Ishikawa (cell line): ENCODE measurements at regions not wholly inside any gene's neighbourhood (a gene's known extent, or its start where the extent isn't known, plus 50 kb on each side); places are given as distances from the start of the nearest gene placed in this dataset.

ENCODE experiments used
- CEBPB ChIP-seq: IDR thresholded peaks from 2 replicates; pipeline ENCODE4 v1.6.1; 2012
- CREB1 ChIP-seq: IDR thresholded peaks from 2 replicates; pipeline ENCODE4 v1.6.1; 2012; ENCODE audit warnings: low read depth
- EGR1 ChIP-seq: IDR thresholded peaks from 2 replicates; pipeline ENCODE4 v1.6.1; 2012
- EP300 ChIP-seq: IDR thresholded peaks from 2 replicates; pipeline ENCODE4 v1.6.1; 2012; ENCODE audit warnings: borderline replicate concordance
- FOXM1 ChIP-seq: IDR thresholded peaks from 2 replicates; pipeline ENCODE4 v1.6.1; 2012; ENCODE audit warnings: low read depth, borderline replicate concordance
- NFIC ChIP-seq: IDR thresholded peaks from 2 replicates; pipeline ENCODE4 v1.6.1; 2012
- RAD21 ChIP-seq: IDR thresholded peaks from 2 replicates; pipeline ENCODE4 v1.6.1; 2012; ENCODE audit warnings: low read depth
- TAF1 ChIP-seq: IDR thresholded peaks from 2 replicates; pipeline ENCODE4 v1.6.1; 2012; ENCODE audit warnings: low read depth, mild to moderate bottlenecking
- TCF12 ChIP-seq: IDR thresholded peaks from 2 replicates; pipeline ENCODE4 v1.6.1; 2012; ENCODE audit warnings: low read depth
- TEAD4 ChIP-seq: IDR thresholded peaks from 2 replicates; pipeline ENCODE4 v1.6.1; 2012
- YY1 ChIP-seq: IDR thresholded peaks from 2 replicates; pipeline ENCODE4 v1.6.1; 2012; ENCODE audit warnings: low read depth
- ZBTB7A ChIP-seq: IDR thresholded peaks from 2 replicates; pipeline ENCODE4 v1.6.1; 2012; ENCODE audit warnings: low read depth
- TF ChIP-seq, protein P1 (sequence below): IDR thresholded peaks from 2 replicates; pipeline ENCODE4 v1.6.1; 2012; ENCODE audit warnings: low read depth, mild to moderate bottlenecking
- TF ChIP-seq, protein P2 (sequence below): IDR thresholded peaks from 2 replicates; pipeline ENCODE4 v1.6.1; 2012
- TF ChIP-seq, protein P3 (sequence below): IDR thresholded peaks from 2 replicates; pipeline ENCODE4 v1.6.1; 2012

DNA sequence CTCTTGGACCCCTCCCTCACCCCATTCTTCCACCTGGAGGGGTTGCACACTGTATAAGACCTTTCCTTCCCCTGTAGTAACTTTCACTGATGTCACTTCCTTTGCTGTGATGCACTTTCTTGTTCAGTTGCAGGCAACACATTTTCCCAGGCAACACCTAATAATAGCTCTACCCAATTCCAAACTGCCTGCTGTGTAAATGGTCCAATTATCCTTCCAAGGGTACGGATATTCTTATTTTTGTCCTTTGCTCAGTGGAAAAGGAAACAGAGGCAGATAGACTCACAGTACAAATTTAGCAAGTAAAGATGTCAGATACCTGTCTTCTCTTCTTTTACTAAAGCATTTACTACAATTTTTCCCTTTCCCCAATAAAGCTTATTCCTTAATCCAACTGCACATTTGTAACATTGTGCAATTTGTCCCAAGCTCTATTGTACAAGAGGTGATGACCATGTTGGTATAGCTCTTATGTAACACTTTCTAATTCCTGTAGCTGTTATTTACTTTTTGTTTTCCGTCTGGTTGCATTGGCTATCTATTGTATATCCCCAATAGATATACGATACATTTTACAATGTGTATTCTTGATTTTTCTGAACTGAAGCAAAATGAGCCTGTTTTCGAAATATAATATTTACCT, 69.1 kb upstream of the NPFFR2 start:
- TF ChIP-seq EP300 (no peak), CEBPB (no peak), RAD21 (no peak), EGR1 (no peak), NFIC (no peak), FOXM1 (no peak), TAF1 (no peak), ZBTB7A (no peak), TEAD4 (no peak), YY1 (no peak), CREB1 (no peak), TCF12 (no peak)
- TF ChIP-seq, protein P1, sequence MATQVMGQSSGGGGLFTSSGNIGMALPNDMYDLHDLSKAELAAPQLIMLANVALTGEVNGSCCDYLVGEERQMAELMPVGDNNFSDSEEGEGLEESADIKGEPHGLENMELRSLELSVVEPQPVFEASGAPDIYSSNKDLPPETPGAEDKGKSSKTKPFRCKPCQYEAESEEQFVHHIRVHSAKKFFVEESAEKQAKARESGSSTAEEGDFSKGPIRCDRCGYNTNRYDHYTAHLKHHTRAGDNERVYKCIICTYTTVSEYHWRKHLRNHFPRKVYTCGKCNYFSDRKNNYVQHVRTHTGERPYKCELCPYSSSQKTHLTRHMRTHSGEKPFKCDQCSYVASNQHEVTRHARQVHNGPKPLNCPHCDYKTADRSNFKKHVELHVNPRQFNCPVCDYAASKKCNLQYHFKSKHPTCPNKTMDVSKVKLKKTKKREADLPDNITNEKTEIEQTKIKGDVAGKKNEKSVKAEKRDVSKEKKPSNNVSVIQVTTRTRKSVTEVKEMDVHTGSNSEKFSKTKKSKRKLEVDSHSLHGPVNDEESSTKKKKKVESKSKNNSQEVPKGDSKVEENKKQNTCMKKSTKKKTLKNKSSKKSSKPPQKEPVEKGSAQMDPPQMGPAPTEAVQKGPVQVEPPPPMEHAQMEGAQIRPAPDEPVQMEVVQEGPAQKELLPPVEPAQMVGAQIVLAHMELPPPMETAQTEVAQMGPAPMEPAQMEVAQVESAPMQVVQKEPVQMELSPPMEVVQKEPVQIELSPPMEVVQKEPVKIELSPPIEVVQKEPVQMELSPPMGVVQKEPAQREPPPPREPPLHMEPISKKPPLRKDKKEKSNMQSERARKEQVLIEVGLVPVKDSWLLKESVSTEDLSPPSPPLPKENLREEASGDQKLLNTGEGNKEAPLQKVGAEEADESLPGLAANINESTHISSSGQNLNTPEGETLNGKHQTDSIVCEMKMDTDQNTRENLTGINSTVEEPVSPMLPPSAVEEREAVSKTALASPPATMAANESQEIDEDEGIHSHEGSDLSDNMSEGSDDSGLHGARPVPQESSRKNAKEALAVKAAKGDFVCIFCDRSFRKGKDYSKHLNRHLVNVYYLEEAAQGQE = no peak
- TF ChIP-seq, protein P2, sequence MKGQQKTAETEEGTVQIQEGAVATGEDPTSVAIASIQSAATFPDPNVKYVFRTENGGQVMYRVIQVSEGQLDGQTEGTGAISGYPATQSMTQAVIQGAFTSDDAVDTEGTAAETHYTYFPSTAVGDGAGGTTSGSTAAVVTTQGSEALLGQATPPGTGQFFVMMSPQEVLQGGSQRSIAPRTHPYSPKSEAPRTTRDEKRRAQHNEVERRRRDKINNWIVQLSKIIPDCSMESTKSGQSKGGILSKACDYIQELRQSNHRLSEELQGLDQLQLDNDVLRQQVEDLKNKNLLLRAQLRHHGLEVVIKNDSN = no peak
- TF ChIP-seq, protein P3, sequence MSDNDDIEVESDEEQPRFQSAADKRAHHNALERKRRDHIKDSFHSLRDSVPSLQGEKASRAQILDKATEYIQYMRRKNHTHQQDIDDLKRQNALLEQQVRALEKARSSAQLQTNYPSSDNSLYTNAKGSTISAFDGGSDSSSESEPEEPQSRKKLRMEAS = no peak

DNA sequence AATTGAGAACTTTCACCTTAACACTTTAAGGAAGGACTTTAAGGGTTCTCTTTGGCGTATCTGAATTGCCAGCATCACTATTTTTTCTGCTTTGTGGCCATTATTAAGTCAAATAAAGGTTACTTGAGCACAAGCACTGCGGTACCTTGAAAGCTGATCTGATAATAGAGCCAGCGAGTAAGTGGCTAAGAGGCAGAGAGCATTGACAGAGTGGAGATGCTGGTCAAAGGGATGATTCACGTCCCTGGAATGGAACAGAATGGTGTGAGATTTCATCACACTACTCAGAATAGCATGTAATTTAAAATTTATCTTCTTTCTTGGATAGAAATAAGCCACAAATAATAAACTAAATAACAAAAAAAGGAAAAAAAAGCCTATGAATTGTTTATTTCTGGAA, 57.1 kb upstream of the NPFFR2 start:
- TF ChIP-seq TEAD4 (no peak), YY1 (no peak), RAD21 (no peak), TAF1 (no peak), CREB1 (no peak), NFIC (no peak), EGR1 (no peak), CEBPB (no peak), EP300 (no peak), FOXM1 (no peak), ZBTB7A (no peak), TCF12 (no peak)
- TF ChIP-seq, protein P3 = no peak
- TF ChIP-seq, protein P1 = no peak
- TF ChIP-seq, protein P2 = no peak

DNA sequence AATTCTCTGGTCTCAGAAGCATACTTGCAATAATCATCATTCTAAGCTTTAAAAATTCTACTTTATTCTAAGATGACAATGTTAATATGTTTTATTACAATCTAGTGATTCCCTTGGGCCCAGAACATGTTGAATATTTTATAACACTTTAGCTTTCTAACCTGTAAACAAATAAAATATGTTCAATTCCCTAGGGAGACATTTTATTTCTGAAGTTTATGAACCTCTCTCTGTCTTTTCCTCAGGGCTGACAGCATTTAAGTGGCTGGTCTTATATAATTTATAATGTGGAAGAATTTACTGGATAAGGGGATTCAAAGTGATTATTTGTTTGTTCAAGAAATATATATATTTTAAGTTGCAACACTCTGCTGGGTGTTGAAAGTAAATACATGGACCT, 55.3 kb upstream of the NPFFR2 start:
- no peak for TF ChIP-seq CREB1
- no peak for TF ChIP-seq FOXM1
- TF ChIP-seq ZBTB7A = no peak
- TF ChIP-seq TAF1 = no peak
- TF ChIP-seq, protein P2 = no peak
- TF ChIP-seq YY1 = no peak
- no peak for TF ChIP-seq CEBPB
- no peak for TF ChIP-seq EGR1
- no peak for TF ChIP-seq RAD21
- no peak for TF ChIP-seq EP300
- TF ChIP-seq, protein P3 = no peak
- TF ChIP-seq, protein P1 = no peak
- no peak for TF ChIP-seq NFIC
- no peak for TF ChIP-seq TEAD4
- TF ChIP-seq TCF12 = no peak
